ENCODE measurements at regions not wholly inside any gene's neighbourhood (a gene's known extent, or its start where the extent isn't known, plus 50 kb on each side); places are given as distances from the start of the nearest gene placed in this dataset.
"Not testable (repeated sequence)": the region's sequence is repeated elsewhere in the genome, so short reads cannot be mapped to it uniquely, and the experiment has no call there.

- DNase-seq = no peak
Observed at GRCh38 chr5:56656846-56657726, 158.3 kb upstream of the MAP3K1 start.

- DNase-seq = no peak
Observed at GRCh38 chr5:56651893-56652292, 163.5 kb upstream of the MAP3K1 start.

GRCh38 chr5:56650386-56650785, 165.0 kb upstream of the MAP3K1 start:
- no peak for DNase-seq

- no peak for DNase-seq
Observed at GRCh38 chr5:56649569-56649968, 165.8 kb upstream of the MAP3K1 start.

- no peak for DNase-seq
Observed at GRCh38 chr5:56648460-56649034, 166.8 kb upstream of the MAP3K1 start.

- no peak for DNase-seq
Observed at GRCh38 chr5:56647099-56647850, 168.1 kb upstream of the MAP3K1 start.

- no peak for DNase-seq
Observed at GRCh38 chr5:56641635-56642260, 173.6 kb upstream of the MAP3K1 start.

- peak; percentile 9 for DNase-seq
Observed at GRCh38 chr5:56640763-56641406, 174.5 kb upstream of the MAP3K1 start.

- DNase-seq = no peak
Observed at GRCh38 chr5:56639476-56639875, 175.9 kb upstream of the MAP3K1 start.

GRCh38 chr5:56638768-56639238, 176.5 kb upstream of the MAP3K1 start:
- no peak for DNase-seq

- no peak for DNase-seq
Observed at GRCh38 chr5:56638061-56638621, 177.2 kb upstream of the MAP3K1 start.

GRCh38 chr5:56637321-56637920, 177.9 kb upstream of the MAP3K1 start:
- DNase-seq = no peak

- DNase-seq = no peak
Observed at GRCh38 chr5:56633950-56634349, 181.4 kb upstream of the MAP3K1 start.

GRCh38 chr5:56632939-56633338, 182.4 kb upstream of the MAP3K1 start:
- DNase-seq = no peak

- no peak for DNase-seq
Observed at GRCh38 chr5:56632199-56632598, 183.2 kb upstream of the MAP3K1 start.

GRCh38 chr5:56631719-56632118, 183.6 kb upstream of the MAP3K1 start:
- DNase-seq = no peak

- DNase-seq = not testable (repeated sequence)
Observed at GRCh38 chr5:56628616-56629015, 186.7 kb upstream of the MAP3K1 start.

- DNase-seq = no peak
Observed at GRCh38 chr5:56625541-56625940, 189.8 kb upstream of the MAP3K1 start.

- DNase-seq = no peak
Observed at GRCh38 chr5:56624751-56625150, 190.6 kb upstream of the MAP3K1 start.

- DNase-seq = no peak
Observed at GRCh38 chr5:56622141-56622540, 193.2 kb upstream of the MAP3K1 start.

- no peak for DNase-seq
Observed at GRCh38 chr5:56620903-56621677, 194.3 kb upstream of the MAP3K1 start.
